ENCODE measurements at regions not wholly inside any gene's neighbourhood (a gene's known extent, or its start where the extent isn't known, plus 50 kb on each side); places are given as distances from the start of the nearest gene placed in this dataset.

GRCh38 chr11:119910051-119910450 is 181.1 kb upstream of the NECTIN1 start:
- Histone ChIP-seq H3K4me3 (no peak overlapping the region), H3K9me3 (ENCODE audit: low read depth, low read length) (no peaks in the 10 kb centered on the region), H3K27ac (no peak overlapping the region), H3K9ac (ENCODE audit: insufficient read length) (no peak overlapping the region), H3K36me3 (ENCODE audit: insufficient read depth, low read length) (no peaks in the 10 kb centered on the region)
- DNase-seq (ENCODE audit: low read depth, low spot score) = no peak
- TF ChIP-seq FOXP2 (optimal IDR thresholded peaks at IDR 0.05; ENCODE audit: control extremely low read depth, extremely low read length, insufficient read depth) (no peak), POLR2AphosphoS5 (IDR thresholded peaks at IDR 0.05; ENCODE audit: borderline replicate concordance, low read depth, low read length) (no peak), EZH2 (IDR thresholded peaks at IDR 0.05) (no peak)

- no peaks in the 10 kb centered on the region for H3K9me3 ChIP-seq (ENCODE audit: low read depth, low read length)
- no peak overlapping the region for H3K9ac ChIP-seq (ENCODE audit: insufficient read length)
- H3K27ac ChIP-seq = no peak overlapping the region
- no peak for TF ChIP-seq FOXP2 (optimal IDR thresholded peaks at IDR 0.05; ENCODE audit: control extremely low read depth, extremely low read length, insufficient read depth)
- TF ChIP-seq EZH2 (IDR thresholded peaks at IDR 0.05) = no peak
- TF ChIP-seq POLR2AphosphoS5 (IDR thresholded peaks at IDR 0.05; ENCODE audit: borderline replicate concordance, low read depth, low read length) = no peak
- no peak overlapping the region for H3K4me3 ChIP-seq
- DNase-seq (ENCODE audit: low read depth, low spot score) = no peak
- no peaks in the 10 kb centered on the region for H3K36me3 ChIP-seq (ENCODE audit: insufficient read depth, low read length)
Observed at GRCh38 chr11:119909495-119909894, 180.5 kb upstream of the NECTIN1 start.

GRCh38 chr11:119909077-119909476 is 180.1 kb upstream of the NECTIN1 start:
- Histone ChIP-seq H3K9ac (ENCODE audit: insufficient read length) (no peak overlapping the region), H3K4me3 (no peak overlapping the region), H3K9me3 (ENCODE audit: low read depth, low read length) (no peaks in the 10 kb centered on the region), H3K27ac (no peak overlapping the region), H3K36me3 (ENCODE audit: insufficient read depth, low read length) (no peaks in the 10 kb centered on the region)
- TF ChIP-seq FOXP2 (optimal IDR thresholded peaks at IDR 0.05; ENCODE audit: control extremely low read depth, extremely low read length, insufficient read depth) (no peak), POLR2AphosphoS5 (IDR thresholded peaks at IDR 0.05; ENCODE audit: borderline replicate concordance, low read depth, low read length) (no peak)
- DNase-seq (ENCODE audit: low read depth, low spot score) = no peak

- H3K27ac ChIP-seq = no peak overlapping the region
- TF ChIP-seq FOXP2 (optimal IDR thresholded peaks at IDR 0.05; ENCODE audit: control extremely low read depth, extremely low read length, insufficient read depth) (no peak), EZH2 (IDR thresholded peaks at IDR 0.05) (no peak), POLR2AphosphoS5 (IDR thresholded peaks at IDR 0.05; ENCODE audit: borderline replicate concordance, low read depth, low read length) (no peak)
- no peaks in the 10 kb centered on the region for H3K9me3 ChIP-seq (ENCODE audit: low read depth, low read length)
- H3K36me3 ChIP-seq (ENCODE audit: insufficient read depth, low read length) = no peaks in the 10 kb centered on the region
- DNase-seq (ENCODE audit: low read depth, low spot score) = no peak
- no peak overlapping the region for H3K4me3 ChIP-seq
- H3K9ac ChIP-seq (ENCODE audit: insufficient read length) = no peak overlapping the region
Observed at GRCh38 chr11:119908573-119908904, 179.5 kb upstream of the NECTIN1 start.

GRCh38 chr11:119907878-119908572 is 179.0 kb upstream of the NECTIN1 start:
- Histone ChIP-seq H3K9me3 (ENCODE audit: low read depth, low read length) (no peaks in the 10 kb centered on the region), H3K9ac (ENCODE audit: insufficient read length) (no peak overlapping the region), H3K27ac (no peak overlapping the region), H3K36me3 (ENCODE audit: insufficient read depth, low read length) (no peaks in the 10 kb centered on the region), H3K4me3 (no peak overlapping the region)
- TF ChIP-seq FOXP2 (optimal IDR thresholded peaks at IDR 0.05; ENCODE audit: control extremely low read depth, extremely low read length, insufficient read depth) (no peak), EZH2 (IDR thresholded peaks at IDR 0.05) (no peak), POLR2AphosphoS5 (IDR thresholded peaks at IDR 0.05; ENCODE audit: borderline replicate concordance, low read depth, low read length) (no peak)
- no peak for DNase-seq (ENCODE audit: low read depth, low spot score)

GRCh38 chr11:119907122-119907851 is 178.3 kb upstream of the NECTIN1 start:
- DNase-seq (ENCODE audit: low read depth, low spot score) = no peak
- no peak overlapping the region for H3K27ac ChIP-seq
- H3K4me3 ChIP-seq = no peak overlapping the region

GRCh38 chr11:119906376-119906775 is 177.4 kb upstream of the NECTIN1 start:
- H3K4me3 ChIP-seq = no peak overlapping the region
- H3K9me3 ChIP-seq (ENCODE audit: low read depth, low read length) = no peaks in the 10 kb centered on the region
- DNase-seq (ENCODE audit: low read depth, low spot score) = no peak
- no peak overlapping the region for H3K27ac ChIP-seq
- H3K9ac ChIP-seq (ENCODE audit: insufficient read length) = no peak overlapping the region
- TF ChIP-seq POLR2AphosphoS5 (IDR thresholded peaks at IDR 0.05; ENCODE audit: borderline replicate concordance, low read depth, low read length) (no peak), FOXP2 (optimal IDR thresholded peaks at IDR 0.05; ENCODE audit: control extremely low read depth, extremely low read length, insufficient read depth) (no peak), EZH2 (IDR thresholded peaks at IDR 0.05) (no peak)
- no peaks in the 10 kb centered on the region for H3K36me3 ChIP-seq (ENCODE audit: insufficient read depth, low read length)

More at GRCh38 chr11:119907122-119907851, 178.3 kb upstream of the NECTIN1 start:
- H3K36me3 ChIP-seq (ENCODE audit: insufficient read depth, low read length) = no peaks in the 10 kb centered on the region
- no peaks in the 10 kb centered on the region for H3K9me3 ChIP-seq (ENCODE audit: low read depth, low read length)
- no peak for TF ChIP-seq EZH2 (IDR thresholded peaks at IDR 0.05)
- no peak for TF ChIP-seq POLR2AphosphoS5 (IDR thresholded peaks at IDR 0.05; ENCODE audit: borderline replicate concordance, low read depth, low read length)
- no peak for TF ChIP-seq FOXP2 (optimal IDR thresholded peaks at IDR 0.05; ENCODE audit: control extremely low read depth, extremely low read length, insufficient read depth)
- no peak overlapping the region for H3K9ac ChIP-seq (ENCODE audit: insufficient read length)

GRCh38 chr11:119905162-119905561 is 176.2 kb upstream of the NECTIN1 start:
- H3K27ac ChIP-seq = no peak overlapping the region
- TF ChIP-seq POLR2AphosphoS5 (IDR thresholded peaks at IDR 0.05; ENCODE audit: borderline replicate concordance, low read depth, low read length) (no peak), FOXP2 (optimal IDR thresholded peaks at IDR 0.05; ENCODE audit: control extremely low read depth, extremely low read length, insufficient read depth) (no peak), EZH2 (IDR thresholded peaks at IDR 0.05) (no peak)
- no peaks in the 10 kb centered on the region for H3K9me3 ChIP-seq (ENCODE audit: low read depth, low read length)

More at GRCh38 chr11:119905162-119905561, 176.2 kb upstream of the NECTIN1 start:
- Histone ChIP-seq H3K9ac (ENCODE audit: insufficient read length) (no peak overlapping the region), H3K4me3 (no peak overlapping the region), H3K36me3 (ENCODE audit: insufficient read depth, low read length) (no peaks in the 10 kb centered on the region)
- DNase-seq (ENCODE audit: low read depth, low spot score) = no peak

All from SK-N-MC (cell line).